K562 (cell line): ENCODE measurements at regions not wholly inside any gene's neighbourhood (a gene's known extent, or its start where the extent isn't known, plus 50 kb on each side); places are given as distances from the start of the nearest gene placed in this dataset.

Source experiments
- ATAC-seq: fragments of 200-7000 bp; cut with Tn5 transposase; 3 replicates; pipeline ENCODE4 v1.9.1; 2020; ENCODE audit warnings: moderate library complexity
- BruUV-seq: library from RNA; stranded (reverse); fragments of 400-500 nt; replicated peaks from 2 replicates; lab custom pipeline; 2021; lab: Mats Ljungman, UMichigan
- CTCF ChIA-PET: fragments of 300-600 bp; formaldehyde crosslinking; extraction: SDS; loops from one replicate; lab custom pipeline; 2021; ENCODE audit warnings: low intra/inter-chr PET ratio; lab: Yijun Ruan, JAX
- POLR2A ChIA-PET: fragments of 300-600, 350-650 bp; sonication (Branson Sonifier 250); formaldehyde crosslinking; extraction: SDS; loops from one replicate; lab custom pipeline; 2021; ENCODE audit warnings: antibody characterized with exemption, inconsistent platforms; lab: Yijun Ruan, JAX
- DNase-seq, 4 experiments: peaks; one replicate each; pipeline versions ENCODE4 v3.0.0 to v3.0.0-alpha.2; 2011 to 2018; ENCODE audit warnings: low spot score in 3 of 4, mixed read lengths in 3 of 4; ENCODE audit errors: extremely low read depth in 1 of 4
- FAIRE-seq: peaks from 2 replicates; lab custom pipeline; 2011; peaks lifted over from hg19 to GRCh38; lab: Jason Lieb, UNC
- H2AFZ ChIP-seq: 2 replicates; pipeline ENCODE4 v1.6.0; 2011; ENCODE audit warnings: low read depth, low read length, control low read depth, inconsistent platforms
- H3K27ac ChIP-seq: fragments of 200-600 bp; 3 replicates; pipeline ENCODE4 v1.8.0; 2011; ENCODE audit warnings: low read depth, mild to moderate bottlenecking, control low read depth, inconsistent platforms, low read length, moderate library complexity, mixed read lengths; ENCODE audit errors: extremely low read depth
- H3K27me3 ChIP-seq, 2 experiments: fragments of 300-600 bp in 1 of 2; 2 replicates in 1 of 2; 3 replicates in 1 of 2; pipeline versions ENCODE4 v1.6.0 to v1.8.0; 2011; ENCODE audit warnings: inconsistent platforms in 2 of 2, low read length in 2 of 2, mild to moderate bottlenecking in 1 of 2, mixed read lengths in 1 of 2, moderate library complexity in 1 of 2; ENCODE audit not compliant: control insufficient read depth in 2 of 2, insufficient read depth in 2 of 2
- H3K36me3 ChIP-seq: fragments of 300-600 bp; 3 replicates; pipeline ENCODE4 v1.8.0; 2011; ENCODE audit warnings: mild to moderate bottlenecking, low read length, inconsistent platforms; ENCODE audit not compliant: control insufficient read depth, insufficient read depth
- H3K4me1 ChIP-seq, 2 experiments: fragments of 200-600 bp in 1 of 2; replicated peaks in 1 of 2; 2 replicates in 1 of 2; 3 replicates in 1 of 2; pipeline versions ENCODE4 v1.5.1 to v1.8.0; 2011; ENCODE audit warnings: inconsistent platforms in 2 of 2, low read length in 2 of 2, mild to moderate bottlenecking in 1 of 2, mixed read lengths in 1 of 2, moderate library complexity in 1 of 2; ENCODE audit not compliant: control insufficient read depth in 2 of 2, insufficient read depth in 2 of 2
- H3K4me2 ChIP-seq: 2 replicates; pipeline ENCODE4 v1.6.1; 2011; ENCODE audit warnings: low read length, control low read depth, inconsistent platforms, mixed read lengths; ENCODE audit not compliant: insufficient read depth
- H3K4me3 ChIP-seq: fragments of 200-600 bp; sonication (generic), shearing (Covaris generic); 2 replicates; pipeline ENCODE4 v1.5.1; 2016; ENCODE audit warnings: control low read depth, inconsistent platforms
- H3K79me2 ChIP-seq: fragments of 200-600 bp; 3 replicates; pipeline ENCODE4 v1.8.0; 2011; ENCODE audit warnings: low read length, inconsistent platforms; ENCODE audit not compliant: control insufficient read depth, insufficient read depth
- H3K9ac ChIP-seq, 2 experiments: 2 replicates each; pipeline versions ENCODE4 v1.6.0 to v1.6.1; 2011; ENCODE audit warnings: low read depth in 2 of 2, low read length in 2 of 2, control low read depth in 1 of 2, inconsistent platforms in 1 of 2, mild to moderate bottlenecking in 1 of 2, mixed read lengths in 1 of 2; ENCODE audit not compliant: insufficient read depth in 1 of 2
- H3K9me1 ChIP-seq: one replicate; pipeline ENCODE4 v1.6.0; 2011; ENCODE audit warnings: inconsistent platforms, mild to moderate bottlenecking, low read length, moderate library complexity; ENCODE audit not compliant: control insufficient read depth, insufficient read depth
- H3K9me3 ChIP-seq: replicated peaks from 2 replicates; pipeline ENCODE4 v1.5.1; 2011; ENCODE audit warnings: low read depth, low read length, inconsistent platforms; ENCODE audit not compliant: control insufficient read depth, insufficient read depth
- H4K20me1 ChIP-seq: replicated peaks from 2 replicates; pipeline ENCODE4 v1.6.1; 2011; ENCODE audit warnings: low read length, inconsistent platforms, mixed read lengths; ENCODE audit not compliant: control insufficient read depth, insufficient read depth
- CAMTA2 ChIP-seq: fragments of 250-450 bp; sonication (Bioruptor Pico); conservative IDR thresholded peaks from 2 replicates; pipeline ENCODE4 v1.5.1; 2022
- ZBTB11 ChIP-seq, 3 experiments: fragments of 200-800 bp in 1 of 3; fragments of 250-450 bp in 1 of 3; fragments of 450-650 bp in 1 of 3; sonication (Bioruptor Pico) in 1 of 3; sonication (Bioruptor generic) in 1 of 3; formaldehyde crosslinking in 1 of 3; IDR thresholded peaks; 2 replicates each; pipeline versions ENCODE4 v1.6.1 to v1.8.0; 2016 to 2022; ENCODE audit warnings: mild to moderate bottlenecking in 2 of 3, missing genetic modification characterization in 2 of 3, missing compliant biosample characterization in 1 of 3, moderate library complexity in 1 of 3
- WGBS: fragments of 100-300 bp; shearing (Covaris generic); methylation state at CpG from one replicate; pipeline ENCODE4 v1.1.6; 2016; ENCODE audit warnings: low coverage, mixed read lengths; ENCODE audit not compliant: insufficient coverage; ENCODE audit errors: missing lambda C conversion rate; 5-methylcytosine and 5-hydroxymethylcytosine counted together
- in situ Hi-C: fragments of 300-500 bp; cut with MboI; formaldehyde crosslinking; loops from 4 replicates; pipeline ENCODE4 v1.15.0; 2018; ENCODE audit warnings: inconsistent platforms, mixed read lengths
- intact Hi-C: fragments of 100-400 bp; cut with micrococcal nuclease; formaldehyde crosslinking; loops from 2 replicates; pipeline ENCODE4 v1.14.2; 2022

GRCh38 chr20:54713727-54714126 lies 238.3 kb downstream of the DOK5 start:
- H2AFZ ChIP-seq = no peak overlapping the region
- no TSS peak for BruUV-seq
- ATAC-seq = no peak
- no peaks in the 10 kb centered on the region for H3K36me3 ChIP-seq
- H3K79me2 ChIP-seq = no peaks in the 10 kb centered on the region
- intact Hi-C loops = no loop called here
- in situ Hi-C loops = no loop called here
- FAIRE-seq = no peak
- no peak overlapping the region for H3K4me2 ChIP-seq
- H3K27me3 ChIP-seq = no peaks in the 10 kb centered on the region
- H3K9ac ChIP-seq = no peak overlapping the region
- no peak overlapping the region for H3K4me3 ChIP-seq
- 0% methylated on average over 4 of the region's 4 CpGs for WGBS
- TF ChIP-seq ZBTB11 (CRISPR knock-in tag; IDR thresholded peaks at IDR 0.05) (0 out of 6 replicates have a peak, but pooled peaks of 1 of the 3 experiments have one; percentile 19), CAMTA2 (CRISPR knock-in tag) (no peak)
- H3K9me1 ChIP-seq = no peaks in the 10 kb centered on the region
- no peak overlapping the region for H3K27ac ChIP-seq
- CTCF ChIA-PET = no interaction called here
- no peaks in the 10 kb centered on the region for H3K4me1 ChIP-seq
- H4K20me1 ChIP-seq = no peaks in the 10 kb centered on the region
- POLR2A ChIA-PET = no interaction called here
- no peak for DNase-seq
- H3K9me3 ChIP-seq = no peaks in the 10 kb centered on the region
